ENCODE measurements at regions not wholly inside any gene's neighbourhood (a gene's known extent, or its start where the extent isn't known, plus 50 kb on each side); places are given as distances from the start of the nearest gene placed in this dataset.

DNA sequence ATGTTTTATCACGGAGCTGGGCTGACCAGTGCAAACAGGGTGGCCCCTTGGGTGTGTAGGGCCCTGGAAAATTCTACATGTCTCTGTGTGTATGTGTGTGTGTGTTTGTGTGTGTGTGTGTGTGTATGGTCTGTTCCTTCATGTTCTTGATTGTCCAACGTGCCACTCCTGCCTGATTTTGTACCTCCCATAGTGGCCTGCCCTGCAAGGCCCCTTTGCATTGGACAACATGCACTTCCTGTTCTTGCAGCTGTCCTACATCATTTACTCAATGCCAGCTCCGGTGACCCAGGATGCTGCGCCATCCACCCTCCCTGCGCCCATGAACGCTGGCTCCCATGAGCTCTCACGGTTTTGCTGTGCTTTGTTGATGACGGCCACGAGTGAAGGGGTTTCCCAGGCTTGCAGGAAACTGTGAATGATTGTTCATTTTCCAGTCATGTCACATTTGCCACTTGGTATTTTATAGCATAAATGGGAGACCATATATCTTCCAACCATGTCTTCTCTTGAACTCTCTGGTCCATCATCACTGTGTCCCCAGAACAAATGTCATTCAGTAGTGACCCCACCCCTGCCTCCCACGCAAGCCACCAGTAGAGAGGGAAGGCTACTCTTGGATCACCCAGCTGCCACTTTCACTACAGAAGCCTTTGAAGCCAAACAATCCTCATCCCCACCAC lies 69.7 kb upstream of the NCK2 start:
- dilution Hi-C loops (cut with MboI; ENCODE audit: extremely low pct_ligation_motif_present, low sequenced_read_pairs), result no loop called here
- no peak for FAIRE-seq

DNA sequence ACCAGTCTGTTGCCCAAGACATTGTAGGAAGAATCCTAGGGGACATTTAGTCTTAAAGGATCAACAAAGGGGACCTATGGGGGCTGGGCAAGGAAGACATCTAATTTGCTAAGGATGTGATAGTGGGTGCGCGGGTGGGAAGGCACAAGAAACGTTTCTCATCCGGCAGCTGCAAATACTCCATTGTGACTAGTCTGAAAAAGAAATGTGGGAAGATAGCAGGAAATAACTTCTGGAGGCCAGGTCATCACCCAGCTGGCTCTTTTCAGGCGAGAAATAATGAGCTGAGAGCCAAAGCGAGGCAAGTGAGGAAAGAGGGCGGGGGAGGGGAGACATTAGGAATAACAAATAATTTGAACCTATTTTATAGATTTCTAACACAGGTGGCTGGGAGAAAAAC lies 70.3 kb upstream of the NCK2 start:
- Histone ChIP-seq H3K9ac (ENCODE audit: control insufficient read depth, extremely low read depth, insufficient read depth, low read length) (no peak overlapping the region), H2AFZ (ENCODE audit: control insufficient read depth, low read length) (no peak overlapping the region), H3K27ac (ENCODE audit: control insufficient read depth, insufficient read depth, low read length) (no peak overlapping the region), H3K4me2 (ENCODE audit: control insufficient read depth, extremely low read depth, insufficient read depth, low read depth, low read length) (no peak overlapping the region), H4K20me1 (ENCODE audit: control insufficient read depth, extremely low read depth, insufficient read depth, low read length) (no peaks in the 10 kb centered on the region), H3K4me1 (ENCODE audit: control insufficient read depth, extremely low read depth, insufficient read depth, low read length) (no peaks in the 10 kb centered on the region), H3K36me3 (ENCODE audit: control insufficient read depth in 2 of 2, extremely low read depth in 1 of 2, insufficient read depth in 2 of 2, low read length in 2 of 2) (no peaks in the 10 kb centered on the region), H3K79me2 (ENCODE audit: control insufficient read depth, insufficient read depth, low read length) (no peaks in the 10 kb centered on the region), H3K9me1 (ENCODE audit: control insufficient read depth, extremely low read depth, insufficient read depth, low read length) (no peaks in the 10 kb centered on the region), H3K4me3 (ENCODE audit: control insufficient read depth in 2 of 3, extremely low read depth in 1 of 3, insufficient read depth in 2 of 3, low read depth in 1 of 3, low read length in 3 of 3) (no peak overlapping the region), H3K9me3 (ENCODE audit: control insufficient read depth, low read depth, low read length) (no peaks in the 10 kb centered on the region), H3K27me3 (ENCODE audit: control insufficient read depth, extremely low read depth, insufficient read depth, low read length) (peaks cover 19% of the 10 kb centered on the region)
- TF ChIP-seq, protein P1, sequence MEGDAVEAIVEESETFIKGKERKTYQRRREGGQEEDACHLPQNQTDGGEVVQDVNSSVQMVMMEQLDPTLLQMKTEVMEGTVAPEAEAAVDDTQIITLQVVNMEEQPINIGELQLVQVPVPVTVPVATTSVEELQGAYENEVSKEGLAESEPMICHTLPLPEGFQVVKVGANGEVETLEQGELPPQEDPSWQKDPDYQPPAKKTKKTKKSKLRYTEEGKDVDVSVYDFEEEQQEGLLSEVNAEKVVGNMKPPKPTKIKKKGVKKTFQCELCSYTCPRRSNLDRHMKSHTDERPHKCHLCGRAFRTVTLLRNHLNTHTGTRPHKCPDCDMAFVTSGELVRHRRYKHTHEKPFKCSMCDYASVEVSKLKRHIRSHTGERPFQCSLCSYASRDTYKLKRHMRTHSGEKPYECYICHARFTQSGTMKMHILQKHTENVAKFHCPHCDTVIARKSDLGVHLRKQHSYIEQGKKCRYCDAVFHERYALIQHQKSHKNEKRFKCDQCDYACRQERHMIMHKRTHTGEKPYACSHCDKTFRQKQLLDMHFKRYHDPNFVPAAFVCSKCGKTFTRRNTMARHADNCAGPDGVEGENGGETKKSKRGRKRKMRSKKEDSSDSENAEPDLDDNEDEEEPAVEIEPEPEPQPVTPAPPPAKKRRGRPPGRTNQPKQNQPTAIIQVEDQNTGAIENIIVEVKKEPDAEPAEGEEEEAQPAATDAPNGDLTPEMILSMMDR (optimal IDR thresholded peaks at IDR 0.05 in 1 of 3, IDR thresholded peaks at IDR 0.05 in 1 of 3, conservative IDR thresholded peaks at IDR 0.05 in 1 of 3; ENCODE audit: extremely low read depth in 1 of 3, insufficient read depth in 2 of 3, low read length in 3 of 3), result no peak
- TF ChIP-seq EZH2 (IDR thresholded peaks at IDR 0.05; ENCODE audit: low read length), result no peak
- FAIRE-seq, result no peak
- dilution Hi-C loops (cut with MboI; ENCODE audit: extremely low pct_ligation_motif_present, low sequenced_read_pairs), result no loop called here
- no peak for DNase-seq (ENCODE audit: low read depth, low spot score)

More for the DNA sequence above, 69.7 kb upstream of the NCK2 start:
- no peaks in the 10 kb centered on the region for H3K4me1 ChIP-seq (ENCODE audit: control insufficient read depth, extremely low read depth, insufficient read depth, low read length)
- no peak overlapping the region for H3K4me2 ChIP-seq (ENCODE audit: control insufficient read depth, extremely low read depth, insufficient read depth, low read depth, low read length)
- no peaks in the 10 kb centered on the region for H3K36me3 ChIP-seq (ENCODE audit: control insufficient read depth in 2 of 2, extremely low read depth in 1 of 2, insufficient read depth in 2 of 2, low read length in 2 of 2)
- H3K4me3 ChIP-seq (ENCODE audit: control insufficient read depth in 2 of 3, extremely low read depth in 1 of 3, insufficient read depth in 2 of 3, low read depth in 1 of 3, low read length in 3 of 3), result no peak overlapping the region
- H4K20me1 ChIP-seq (ENCODE audit: control insufficient read depth, extremely low read depth, insufficient read depth, low read length), result no peaks in the 10 kb centered on the region
- no peak for TF ChIP-seq EZH2 (IDR thresholded peaks at IDR 0.05; ENCODE audit: low read length)
- TF ChIP-seq, protein P1 (optimal IDR thresholded peaks at IDR 0.05 in 1 of 3, IDR thresholded peaks at IDR 0.05 in 1 of 3, conservative IDR thresholded peaks at IDR 0.05 in 1 of 3; ENCODE audit: extremely low read depth in 1 of 3, insufficient read depth in 2 of 3, low read length in 3 of 3), result no peak
- no peaks in the 10 kb centered on the region for H3K79me2 ChIP-seq (ENCODE audit: control insufficient read depth, insufficient read depth, low read length)
- DNase-seq (ENCODE audit: low read depth, low spot score), result no peak
- no peak overlapping the region for H3K9ac ChIP-seq (ENCODE audit: control insufficient read depth, extremely low read depth, insufficient read depth, low read length)
- H2AFZ ChIP-seq (ENCODE audit: control insufficient read depth, low read length), result no peak overlapping the region
- no peaks in the 10 kb centered on the region for H3K9me1 ChIP-seq (ENCODE audit: control insufficient read depth, extremely low read depth, insufficient read depth, low read length)
- H3K27me3 ChIP-seq (ENCODE audit: control insufficient read depth, extremely low read depth, insufficient read depth, low read length), result peaks cover 15% of the 10 kb centered on the region
- H3K27ac ChIP-seq (ENCODE audit: control insufficient read depth, insufficient read depth, low read length), result no peak overlapping the region
- H3K9me3 ChIP-seq (ENCODE audit: control insufficient read depth, low read depth, low read length), result no peaks in the 10 kb centered on the region

Data from keratinocyte (primary cell).